H9 (cell line): ENCODE measurements at regions not wholly inside any gene's neighbourhood (a gene's known extent, or its start where the extent isn't known, plus 50 kb on each side); places are given as distances from the start of the nearest gene placed in this dataset.

Experiments
- DNase-seq: peaks from one replicate; pipeline ENCODE4 v3.0.0-alpha.2; 2017
- H2AFZ ChIP-seq: one replicate; pipeline ENCODE4 v1.6.1; 2013; ENCODE audit warnings: mild to moderate bottlenecking, low read length, control low read depth, moderate library complexity
- H2AK5ac ChIP-seq: 2 replicates; pipeline ENCODE4 v1.6.1; 2013; ENCODE audit warnings: low read length, control low read depth, mixed read lengths; ENCODE audit not compliant: insufficient read length
- H2BK120ac ChIP-seq: one replicate; pipeline ENCODE4 v1.6.1; 2013; ENCODE audit warnings: low read depth, mild to moderate bottlenecking, low read length, control low read depth, inconsistent platforms; ENCODE audit not compliant: poor library complexity, severe bottlenecking
- H2BK12ac ChIP-seq: 2 replicates; pipeline ENCODE4 v1.6.1; 2013; ENCODE audit warnings: low read length, control low read depth, mixed read lengths, low read depth; ENCODE audit not compliant: insufficient read length
- H2BK15ac ChIP-seq: 2 replicates; pipeline ENCODE4 v1.6.1; 2013; ENCODE audit warnings: low read depth, low read length, control low read depth
- H2BK20ac ChIP-seq: one replicate; pipeline ENCODE4 v1.6.1; 2013; ENCODE audit warnings: low read depth, mild to moderate bottlenecking, low read length, control low read depth, inconsistent platforms; ENCODE audit not compliant: poor library complexity, severe bottlenecking
- H2BK5ac ChIP-seq: 2 replicates; pipeline ENCODE4 v1.6.1; 2013; ENCODE audit warnings: low read length, control low read depth, mixed read lengths; ENCODE audit not compliant: insufficient read length
- H3K14ac ChIP-seq: 2 replicates; pipeline ENCODE4 v1.6.1; 2013; ENCODE audit warnings: low read length, control low read depth; ENCODE audit not compliant: insufficient read depth
- H3K18ac ChIP-seq: 2 replicates; pipeline ENCODE4 v1.6.1; 2013; ENCODE audit warnings: low read depth, mild to moderate bottlenecking, mixed read lengths, low read length, control low read depth; ENCODE audit not compliant: insufficient read length
- H3K23ac ChIP-seq: 2 replicates; pipeline ENCODE4 v1.6.1; 2013; ENCODE audit warnings: low read length, control low read depth, mixed read lengths, low read depth; ENCODE audit not compliant: insufficient read length
- H3K23me2 ChIP-seq: 2 replicates; pipeline ENCODE4 v1.6.1; 2013; ENCODE audit warnings: low read depth, mild to moderate bottlenecking, mixed read lengths, low read length, control low read depth; ENCODE audit not compliant: insufficient read length, poor library complexity, severe bottlenecking
- H3K27ac ChIP-seq: 2 replicates; pipeline ENCODE4 v1.5.1; 2013; ENCODE audit warnings: low read length, control low read depth, mixed read lengths, low read depth; ENCODE audit not compliant: insufficient read length
- H3K27me3 ChIP-seq: 2 replicates; pipeline ENCODE4 v1.6.1; 2013; ENCODE audit warnings: low read length, control low read depth, inconsistent platforms; ENCODE audit not compliant: insufficient read depth
- H3K4ac ChIP-seq: 2 replicates; pipeline ENCODE4 v1.6.1; 2013; ENCODE audit warnings: low read depth, mild to moderate bottlenecking, control low read depth, inconsistent platforms, low read length, moderate library complexity
- H3K4me1 ChIP-seq: 2 replicates; pipeline ENCODE4 v1.6.1; 2013; ENCODE audit warnings: low read length, control low read depth, inconsistent platforms; ENCODE audit not compliant: insufficient read depth
- H3K4me2 ChIP-seq: 2 replicates; pipeline ENCODE4 v1.6.1; 2013; ENCODE audit warnings: low read length, control low read depth, mixed read lengths; ENCODE audit not compliant: insufficient read length, insufficient read depth
- H3K56ac ChIP-seq: 2 replicates; pipeline ENCODE4 v1.6.1; 2013; ENCODE audit warnings: low read depth, mild to moderate bottlenecking, mixed read lengths, low read length, control low read depth; ENCODE audit not compliant: insufficient read length
- H3K79me1 ChIP-seq: 2 replicates; pipeline ENCODE4 v1.6.1; 2013; ENCODE audit warnings: low read depth, mild to moderate bottlenecking, moderate library complexity, low read length, control low read depth, inconsistent platforms; ENCODE audit not compliant: insufficient read depth, poor library complexity, severe bottlenecking
- H3K79me2 ChIP-seq: 2 replicates; pipeline ENCODE4 v1.6.1; 2013; ENCODE audit warnings: low read length, control low read depth, inconsistent platforms; ENCODE audit not compliant: insufficient read depth
- H3K9ac ChIP-seq: 2 replicates; pipeline ENCODE4 v1.6.1; 2013; ENCODE audit warnings: low read length, control low read depth, mixed read lengths; ENCODE audit not compliant: insufficient read length; ENCODE audit errors: extremely low read depth
- H3K9me3 ChIP-seq: one replicate; pipeline ENCODE4 v1.6.1; 2013; ENCODE audit warnings: low read depth, low read length, inconsistent platforms; ENCODE audit not compliant: control insufficient read depth
- H3T11ph ChIP-seq: one replicate; pipeline ENCODE4 v1.6.1; 2013; ENCODE audit warnings: mild to moderate bottlenecking, low read length, control low read depth, inconsistent platforms
- H4K20me1 ChIP-seq: one replicate; pipeline ENCODE4 v1.6.1; 2013; ENCODE audit not compliant: control insufficient read depth, insufficient read length, insufficient read depth
- H4K5ac ChIP-seq: 2 replicates; pipeline ENCODE4 v1.6.1; 2013; ENCODE audit warnings: low read depth, mild to moderate bottlenecking, mixed read lengths, low read length, control low read depth; ENCODE audit not compliant: insufficient read length
- H4K8ac ChIP-seq: replicated peaks from 2 replicates; pipeline ENCODE4 v1.6.1; 2013; ENCODE audit warnings: low read length, control low read depth, mixed read lengths, low read depth; ENCODE audit not compliant: insufficient read length
- H4K91ac ChIP-seq: 2 replicates; pipeline ENCODE4 v1.6.1; 2013; ENCODE audit warnings: low read depth, mild to moderate bottlenecking, moderate library complexity, mixed read lengths, low read length, control low read depth; ENCODE audit not compliant: insufficient read length
- H3K27ac Mint-ChIP-seq, 3 experiments: 2 replicates in 2 of 3; 3 replicates in 1 of 3; pipeline ENCODE4 v1.8.0; 2020 to 2021; ENCODE audit warnings: mixed read lengths in 3 of 3, mild to moderate bottlenecking in 1 of 3, moderate library complexity in 1 of 3
- H3K27me3 Mint-ChIP-seq: 2 replicates; pipeline ENCODE4 v1.8.0; 2021; ENCODE audit warnings: low read depth, mild to moderate bottlenecking, moderate library complexity, mixed read lengths
- H3K36me3 Mint-ChIP-seq, 3 experiments: 2 replicates in 2 of 3; 3 replicates in 1 of 3; pipeline ENCODE4 v1.8.0; 2020 to 2021; ENCODE audit warnings: low read depth in 3 of 3, mixed read lengths in 3 of 3; ENCODE audit not compliant: insufficient read depth in 1 of 3
- H3K4me1 Mint-ChIP-seq, 2 experiments: 2 replicates each; pipeline ENCODE4 v1.8.0; 2020; ENCODE audit warnings: mixed read lengths in 2 of 2
- H3K4me3 Mint-ChIP-seq, 2 experiments: 2 replicates in 1 of 2; 3 replicates in 1 of 2; pipeline ENCODE4 v1.8.0; 2020 to 2021; ENCODE audit warnings: mild to moderate bottlenecking in 2 of 2, mixed read lengths in 2 of 2, moderate library complexity in 1 of 2
- H3K9me3 Mint-ChIP-seq, 2 experiments: 2 replicates in 1 of 2; 3 replicates in 1 of 2; pipeline ENCODE4 v1.8.0; 2020; ENCODE audit warnings: mild to moderate bottlenecking in 2 of 2, mixed read lengths in 2 of 2, moderate library complexity in 1 of 2
- CTCF ChIP-seq: fragments of 200-600 bp; sonication (generic); conservative IDR thresholded peaks from 3 replicates; pipeline ENCODE4 v1.8.0; 2021; ENCODE audit warnings: antibody characterized with exemption, mild to moderate bottlenecking
- WGBS: extraction: QIAGEN DNeasy Blood & Tissue Kit; methylation state at CpG from one replicate; pipeline ENCODE4 v1.1.7; 2013; ENCODE audit warnings: missing lambda C conversion rate, low lambda C conversion rate, mixed read lengths; ENCODE audit not compliant: insufficient read length; ENCODE audit errors: extremely low coverage; 5-methylcytosine and 5-hydroxymethylcytosine counted together

- Histone ChIP-seq H3K9me3 (no peaks in the 10 kb centered on the region), H2BK5ac (no peak overlapping the region), H2BK12ac (no peak overlapping the region), H3K56ac (no peak overlapping the region), H3K4me1 (no peaks in the 10 kb centered on the region; the same call in 1 of the 2 replicates), H4K91ac (no peak overlapping the region), H3K79me1 (no peaks in the 10 kb centered on the region), H3K9ac (no peak overlapping the region), H3K27me3 (no peaks in the 10 kb centered on the region), H3K79me2 (no peaks in the 10 kb centered on the region), H4K5ac (no peak overlapping the region), H3K23me2 (no peaks in the 10 kb centered on the region), H3T11ph (no peak overlapping the region), H3K14ac (no peak overlapping the region), H3K4ac (no peak overlapping the region), H2AFZ (no peak overlapping the region), H3K4me2 (no peak overlapping the region), H2BK15ac (no peak overlapping the region), H2AK5ac (no peak overlapping the region), H2BK20ac (no peak overlapping the region), H4K8ac (no peak overlapping the region), H3K23ac (no peak overlapping the region), H4K20me1 (no peaks in the 10 kb centered on the region), H3K27ac (no peak overlapping the region), H2BK120ac (no peak overlapping the region), H3K18ac (no peak overlapping the region)
- no peaks in the 10 kb centered on the region for H3K4me1 Mint-ChIP-seq
- H3K9me3 Mint-ChIP-seq = peaks cover 15 to 19% of the 10 kb centered on the region in 2 experiments
- H3K27ac Mint-ChIP-seq = no peak overlapping the region; a peak in 1 of 7 replicates
- H3K27me3 Mint-ChIP-seq = no peaks in the 10 kb centered on the region; the same call in 1 of the 2 replicates
- DNase-seq = no peak
- no peak overlapping the region for H3K4me3 Mint-ChIP-seq
- H3K36me3 Mint-ChIP-seq = peaks cover 0 to 15% (median 7%) of the 10 kb centered on the region in 3 experiments; a peak in 5 of 7 replicates
- no CpG with 5 or more reads among the region's 1 CpG for WGBS
- TF ChIP-seq CTCF = no peak
Measured at GRCh38 chr1:8179132-8179793, 138.7 kb upstream of the SLC45A1 start.
